Smooth muscle cell (in vitro differentiated cells): ENCODE measurements at regions not wholly inside any gene's neighbourhood (a gene's known extent, or its start where the extent isn't known, plus 50 kb on each side); places are given as distances from the start of the nearest gene placed in this dataset.
A peak's percentile ranks its signal among the peaks of the same experiment; 100 is the strongest.

Source experiments
- DNase-seq: peaks from one replicate; lab custom pipeline; 2025; ENCODE audit not compliant: unreplicated experiment; lab: John Stamatoyannopoulos, UW
- H2AFZ ChIP-seq: fragments of 200-600 bp; sonication (generic); 2 replicates; pipeline ENCODE4 v1.6.0; 2016; ENCODE audit warnings: antibody characterized with exemption, low read depth, mild to moderate bottlenecking
- H3F3A ChIP-seq: fragments of 200-600 bp; sonication (generic); 2 replicates; pipeline ENCODE4 v1.6.0; 2017; ENCODE audit warnings: antibody characterized with exemption, low read depth
- H3K27ac ChIP-seq: fragments of 200-600 bp; sonication (generic); 2 replicates; pipeline ENCODE4 v1.5.1; 2016; ENCODE audit warnings: low read depth, mild to moderate bottlenecking
- H3K27me3 ChIP-seq: fragments of 200-600 bp; sonication (generic); 2 replicates; pipeline ENCODE4 v1.6.1; 2016; ENCODE audit warnings: low read depth, mild to moderate bottlenecking
- H3K36me3 ChIP-seq: fragments of 200-600 bp; sonication (generic); 2 replicates; pipeline ENCODE4 v1.5.1; 2016; ENCODE audit warnings: low read depth
- H3K4me1 ChIP-seq: fragments of 200-600 bp; sonication (generic); 2 replicates; pipeline ENCODE4 v1.5.1; 2016; ENCODE audit warnings: low read depth
- H3K4me2 ChIP-seq: fragments of 200-600 bp; sonication (generic); 2 replicates; pipeline ENCODE4 v1.6.0; 2016; ENCODE audit warnings: mild to moderate bottlenecking
- H3K4me3 ChIP-seq: fragments of 200-600 bp; sonication (generic); 2 replicates; pipeline ENCODE4 v1.5.1; 2016; ENCODE audit warnings: mild to moderate bottlenecking
- H3K79me2 ChIP-seq: fragments of 200-600 bp; sonication (generic); 2 replicates; pipeline ENCODE4 v1.6.0; 2016; ENCODE audit warnings: low read depth, mild to moderate bottlenecking
- H3K9ac ChIP-seq: fragments of 200-600 bp; sonication (generic); 2 replicates; pipeline ENCODE4 v1.6.0; 2016; ENCODE audit warnings: low read depth
- H3K9me3 ChIP-seq: fragments of 200-600 bp; sonication (generic); replicated peaks from 2 replicates; pipeline ENCODE4 v1.5.1; 2016; ENCODE audit warnings: low read depth
- H4K20me1 ChIP-seq: fragments of 200-600 bp; sonication (generic); 2 replicates; pipeline ENCODE4 v1.6.0; 2016; ENCODE audit warnings: low read depth
- CTCF ChIP-seq: fragments of 200-600 bp; sonication (generic); IDR thresholded peaks from 2 replicates; pipeline ENCODE4 v1.5.1; 2017; ENCODE audit warnings: borderline replicate concordance, mild to moderate bottlenecking, antibody characterized with exemption; ENCODE audit not compliant: insufficient read depth, poor library complexity, severe bottlenecking
- WGBS: methylation state at CpG from one replicate; pipeline ENCODE4 v1.1.7; 2016; ENCODE audit warnings: low lambda C conversion rate; 5-methylcytosine and 5-hydroxymethylcytosine counted together

- H3K4me1 ChIP-seq, result no peaks in the 10 kb centered on the region
- H2AFZ ChIP-seq, result peak overlapping the region; percentile 51
- H3K79me2 ChIP-seq, result no peaks in the 10 kb centered on the region
- no peaks in the 10 kb centered on the region for H3K9me3 ChIP-seq
- no peaks in the 10 kb centered on the region for H3F3A ChIP-seq
- TF ChIP-seq CTCF, result no peak
- no peak for DNase-seq
- no peak overlapping the region for H3K9ac ChIP-seq
- H3K36me3 ChIP-seq, result no peaks in the 10 kb centered on the region
- no peak overlapping the region for H3K4me2 ChIP-seq
- H3K27ac ChIP-seq, result no peak overlapping the region
- no peaks in the 10 kb centered on the region for H4K20me1 ChIP-seq
- no peak overlapping the region for H3K4me3 ChIP-seq
- H3K27me3 ChIP-seq, result no peaks in the 10 kb centered on the region
- WGBS, result 59% methylated on average over 2 of the region's 2 CpGs
Measured at GRCh38 chr7:46633200-46633599, 712.1 kb upstream of the IGFBP3 start.

GRCh38 chr7:46630031-46630430, 709.0 kb upstream of the IGFBP3 start:
- Histone ChIP-seq H3K4me2 (no peak overlapping the region), H3K27me3 (no peaks in the 10 kb centered on the region), H3F3A (peaks cover 8% of the 10 kb centered on the region), H3K9me3 (no peaks in the 10 kb centered on the region), H4K20me1 (no peaks in the 10 kb centered on the region), H3K9ac (no peak overlapping the region), H2AFZ (no peak overlapping the region), H3K4me3 (no peak overlapping the region), H3K4me1 (peaks cover 8% of the 10 kb centered on the region), H3K36me3 (no peaks in the 10 kb centered on the region), H3K27ac (peak overlapping the region; percentile 80), H3K79me2 (no peaks in the 10 kb centered on the region)
- TF ChIP-seq CTCF, result no peak
- DNase-seq, result no peak
- WGBS, result 8% methylated on average over 2 of the region's 2 CpGs

- no peaks in the 10 kb centered on the region for H3K9me3 ChIP-seq
- no peaks in the 10 kb centered on the region for H3K27me3 ChIP-seq
- H3F3A ChIP-seq, result peaks cover 8% of the 10 kb centered on the region
- no peak overlapping the region for H3K4me2 ChIP-seq
- no peak for TF ChIP-seq CTCF
- H2AFZ ChIP-seq, result peak overlapping the region; percentile 61
- no peak for DNase-seq
- H3K27ac ChIP-seq, result peak overlapping the region; percentile 65
- H3K36me3 ChIP-seq, result no peaks in the 10 kb centered on the region
- WGBS, result 90% methylated on average over 1 of the region's 1 CpG
- no peaks in the 10 kb centered on the region for H4K20me1 ChIP-seq
- H3K4me1 ChIP-seq, result peaks cover 8% of the 10 kb centered on the region
- no peaks in the 10 kb centered on the region for H3K79me2 ChIP-seq
- no peak overlapping the region for H3K9ac ChIP-seq
- H3K4me3 ChIP-seq, result no peak overlapping the region
Measured at GRCh38 chr7:46628389-46628788, 707.3 kb upstream of the IGFBP3 start.

- 35% methylated on average over 5 of the region's 5 CpGs for WGBS
- no peak for TF ChIP-seq CTCF
- H3K9ac ChIP-seq, result no peak overlapping the region
- H3K36me3 ChIP-seq, result no peaks in the 10 kb centered on the region
- peak overlapping the region; percentile 61 for H2AFZ ChIP-seq
- peak overlapping the region; percentile 65 for H3K27ac ChIP-seq
- H3K27me3 ChIP-seq, result no peaks in the 10 kb centered on the region
- H3K79me2 ChIP-seq, result no peaks in the 10 kb centered on the region
- no peaks in the 10 kb centered on the region for H3K9me3 ChIP-seq
- H3K4me2 ChIP-seq, result peak overlapping the region; percentile 47
- H3K4me1 ChIP-seq, result peaks cover 11% of the 10 kb centered on the region
- DNase-seq, result no peak
- H3F3A ChIP-seq, result peaks cover 8% of the 10 kb centered on the region
- H3K4me3 ChIP-seq, result no peak overlapping the region
- H4K20me1 ChIP-seq, result no peaks in the 10 kb centered on the region
Measured at GRCh38 chr7:46626691-46627310, 705.7 kb upstream of the IGFBP3 start.
